ENCODE measurements at regions not wholly inside any gene's neighbourhood (a gene's known extent, or its start where the extent isn't known, plus 50 kb on each side); places are given as distances from the start of the nearest gene placed in this dataset.

GRCh38 chr5:74072646-74073045, 446.6 kb downstream of the ARHGEF28 start:
- no peak for DNase-seq
- Histone ChIP-seq H3K9ac (ENCODE audit: low read length) (no peak overlapping the region), H3K4me2 (ENCODE audit: low read depth, low read length) (no peak overlapping the region)

GRCh38 chr5:74070766-74071165, 444.8 kb downstream of the ARHGEF28 start:
- H4K20me1 ChIP-seq (ENCODE audit: insufficient read depth, low read length): no peaks in the 10 kb centered on the region
- H3K79me2 ChIP-seq (ENCODE audit: low read length): no peaks in the 10 kb centered on the region
- H2AFZ ChIP-seq (ENCODE audit: low read length): no peak overlapping the region
- no peak for DNase-seq
- H3K4me3 ChIP-seq (ENCODE audit: low read length): no peak overlapping the region
- no peak overlapping the region for H3K4me2 ChIP-seq (ENCODE audit: low read depth, low read length)
- no peaks in the 10 kb centered on the region for H3K27me3 ChIP-seq (replicated peaks; ENCODE audit: insufficient read depth, low read length)
- no peaks in the 10 kb centered on the region for H3K36me3 ChIP-seq (replicated peaks; ENCODE audit: insufficient read depth, low read length)
- H3F3A ChIP-seq (ENCODE audit: insufficient read depth, low read length): no peaks in the 10 kb centered on the region
- H3K27ac ChIP-seq (ENCODE audit: low read length): no peak overlapping the region
- no peak overlapping the region for H3K9ac ChIP-seq (ENCODE audit: low read length)
- H3K9me2 ChIP-seq (replicated peaks; ENCODE audit: insufficient read depth, low read length): no peaks in the 10 kb centered on the region
- H3K9me3 ChIP-seq (replicated peaks; ENCODE audit: insufficient read depth, low read length): no peaks in the 10 kb centered on the region
- TF ChIP-seq EZH2phosphoT487 (IDR thresholded peaks at IDR 0.05; ENCODE audit: low read length): no peak
- TF ChIP-seq CTCF (IDR thresholded peaks at IDR 0.05; ENCODE audit: low read length): no peak
- TF ChIP-seq EZH2 (optimal IDR thresholded peaks at IDR 0.05; ENCODE audit: low read depth, low read length): no peak
- H3K4me1 ChIP-seq (ENCODE audit: low read length): no peaks in the 10 kb centered on the region

More at GRCh38 chr5:74072646-74073045, 446.6 kb downstream of the ARHGEF28 start:
- Histone ChIP-seq H3F3A (ENCODE audit: insufficient read depth, low read length) (no peaks in the 10 kb centered on the region), H3K4me3 (ENCODE audit: low read length) (no peak overlapping the region), H3K9me2 (replicated peaks; ENCODE audit: insufficient read depth, low read length) (no peaks in the 10 kb centered on the region), H3K79me2 (ENCODE audit: low read length) (no peaks in the 10 kb centered on the region), H3K27me3 (replicated peaks; ENCODE audit: insufficient read depth, low read length) (no peaks in the 10 kb centered on the region), H3K36me3 (replicated peaks; ENCODE audit: insufficient read depth, low read length) (no peaks in the 10 kb centered on the region), H2AFZ (ENCODE audit: low read length) (no peak overlapping the region), H4K20me1 (ENCODE audit: insufficient read depth, low read length) (no peaks in the 10 kb centered on the region), H3K9me3 (replicated peaks; ENCODE audit: insufficient read depth, low read length) (no peaks in the 10 kb centered on the region), H3K4me1 (ENCODE audit: low read length) (no peaks in the 10 kb centered on the region), H3K27ac (ENCODE audit: low read length) (no peak overlapping the region)
- no peak for TF ChIP-seq EZH2phosphoT487 (IDR thresholded peaks at IDR 0.05; ENCODE audit: low read length)
- TF ChIP-seq EZH2 (optimal IDR thresholded peaks at IDR 0.05; ENCODE audit: low read depth, low read length): no peak
- TF ChIP-seq CTCF (IDR thresholded peaks at IDR 0.05; ENCODE audit: low read length): no peak

GRCh38 chr5:74069741-74070140, 443.7 kb downstream of the ARHGEF28 start:
- Histone ChIP-seq H3K9ac (ENCODE audit: low read length) (no peak overlapping the region), H3K4me3 (ENCODE audit: low read length) (no peak overlapping the region), H3K4me2 (ENCODE audit: low read depth, low read length) (no peak overlapping the region)

More at GRCh38 chr5:74069741-74070140, 443.7 kb downstream of the ARHGEF28 start:
- Histone ChIP-seq H3K36me3 (replicated peaks; ENCODE audit: insufficient read depth, low read length) (no peaks in the 10 kb centered on the region), H3K79me2 (ENCODE audit: low read length) (no peaks in the 10 kb centered on the region), H3K4me1 (ENCODE audit: low read length) (no peaks in the 10 kb centered on the region), H3K27me3 (replicated peaks; ENCODE audit: insufficient read depth, low read length) (no peaks in the 10 kb centered on the region), H4K20me1 (ENCODE audit: insufficient read depth, low read length) (no peaks in the 10 kb centered on the region), H3K9me3 (replicated peaks; ENCODE audit: insufficient read depth, low read length) (no peaks in the 10 kb centered on the region), H3K27ac (ENCODE audit: low read length) (no peak overlapping the region), H3F3A (ENCODE audit: insufficient read depth, low read length) (no peaks in the 10 kb centered on the region), H2AFZ (ENCODE audit: low read length) (no peak overlapping the region), H3K9me2 (replicated peaks; ENCODE audit: insufficient read depth, low read length) (no peaks in the 10 kb centered on the region)
- DNase-seq: no peak
- TF ChIP-seq EZH2phosphoT487 (IDR thresholded peaks at IDR 0.05; ENCODE audit: low read length) (no peak), CTCF (IDR thresholded peaks at IDR 0.05; ENCODE audit: low read length) (no peak), EZH2 (optimal IDR thresholded peaks at IDR 0.05; ENCODE audit: low read depth, low read length) (no peak)
